ENCODE measurements at regions not wholly inside any gene's neighbourhood (a gene's known extent, or its start where the extent isn't known, plus 50 kb on each side); places are given as distances from the start of the nearest gene placed in this dataset.
"Not testable (repeated sequence)": the region's sequence is repeated elsewhere in the genome, so short reads cannot be mapped to it uniquely, and the experiment has no call there.

DNA sequence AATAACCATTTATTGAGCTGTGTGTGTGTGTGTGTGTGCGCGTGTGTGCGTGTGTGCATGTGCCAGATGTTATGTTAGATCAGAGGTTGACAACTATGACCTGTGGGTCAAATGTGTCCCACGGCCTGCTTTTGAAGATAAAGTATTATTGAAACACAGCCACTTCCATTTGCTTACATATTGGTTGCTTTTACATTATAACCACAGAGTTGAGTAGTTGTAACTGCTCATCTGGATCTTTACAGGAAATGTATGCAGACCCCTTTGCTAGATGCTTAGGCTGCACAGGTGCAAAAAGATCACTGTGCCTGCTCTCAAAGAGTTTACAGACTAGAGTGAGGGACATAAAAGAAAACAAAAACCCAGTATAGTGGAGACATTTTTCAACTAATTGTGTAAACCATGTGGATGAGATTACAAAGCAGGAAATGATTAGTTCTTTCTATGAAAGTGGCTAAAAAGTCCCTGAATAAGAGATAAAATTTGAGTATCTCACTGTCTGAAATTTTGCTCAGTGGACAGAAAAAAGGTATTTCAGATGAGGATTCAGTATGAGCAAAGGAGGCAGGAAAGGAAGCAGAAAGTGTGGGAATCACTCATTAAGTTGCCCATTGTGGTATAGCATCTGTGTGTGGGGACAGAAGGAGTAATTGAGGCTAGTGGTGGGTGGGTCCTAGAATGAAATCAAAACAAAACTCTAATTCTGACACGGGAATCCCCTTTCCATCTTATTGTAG lies 188.4 kb downstream of the PAH start:
- no peak for DNase-seq (ENCODE audit: low spot score)

DNA sequence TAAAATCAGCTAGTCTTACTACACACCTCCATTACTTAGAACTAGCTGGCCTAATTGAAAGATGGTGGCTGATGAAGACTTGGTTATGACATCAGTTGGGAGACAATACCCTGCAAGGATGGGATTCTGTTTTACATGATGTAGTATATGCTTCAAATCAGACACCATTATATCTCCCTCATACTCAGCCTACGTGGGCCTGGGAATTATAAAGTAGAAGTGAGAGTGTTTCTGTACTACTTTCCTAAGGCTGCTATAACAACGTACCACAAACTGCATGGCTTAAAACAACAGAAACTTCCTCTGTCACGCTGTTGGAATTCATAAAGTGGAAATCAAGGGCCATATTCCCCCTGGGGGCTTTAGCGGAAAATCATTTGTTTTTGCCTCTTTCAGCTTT lies 190.4 kb downstream of the PAH start:
- no peak for DNase-seq (ENCODE audit: low spot score)

DNA sequence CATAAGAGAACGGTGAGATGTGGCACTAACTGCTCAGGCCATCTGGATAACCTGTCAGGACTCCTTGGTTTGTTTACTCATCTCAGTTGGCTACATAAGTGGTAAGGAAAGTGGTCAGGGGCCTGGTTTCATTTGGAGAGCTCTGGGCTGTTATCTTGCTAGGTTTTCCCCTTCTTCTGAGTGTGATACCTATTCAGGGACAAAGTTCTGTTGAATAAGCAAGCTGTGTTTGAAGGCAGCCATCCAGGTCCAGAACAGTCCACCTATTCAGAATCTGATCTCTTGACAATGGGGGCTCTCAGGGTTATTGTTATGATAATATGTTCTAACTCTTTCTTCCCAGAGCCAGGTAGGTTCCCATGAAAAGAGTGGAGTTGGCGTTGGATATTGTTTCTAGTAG lies 194.9 kb downstream of the PAH start:
- no peak for DNase-seq (ENCODE audit: low spot score)

DNA sequence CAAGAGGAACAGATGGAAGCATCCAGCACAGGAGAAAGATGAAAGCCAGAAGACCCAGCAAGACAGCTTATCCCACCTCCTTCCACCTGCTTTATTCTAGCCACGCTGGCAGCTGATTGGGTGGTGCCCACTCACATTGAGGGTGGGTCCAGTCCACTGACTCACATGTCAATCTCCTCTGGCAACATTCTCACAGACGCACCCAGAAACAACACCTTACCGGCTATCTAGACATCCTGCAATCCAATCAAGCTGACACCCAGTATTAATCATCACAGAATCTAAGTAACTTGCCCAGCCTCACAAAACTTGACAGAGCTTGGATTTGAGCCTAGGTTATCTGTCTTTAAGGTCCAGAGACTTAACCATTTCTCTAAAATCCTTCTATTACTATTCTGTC lies 208.9 kb downstream of the PAH start:
- no peak for DNase-seq (ENCODE audit: low spot score)

DNA sequence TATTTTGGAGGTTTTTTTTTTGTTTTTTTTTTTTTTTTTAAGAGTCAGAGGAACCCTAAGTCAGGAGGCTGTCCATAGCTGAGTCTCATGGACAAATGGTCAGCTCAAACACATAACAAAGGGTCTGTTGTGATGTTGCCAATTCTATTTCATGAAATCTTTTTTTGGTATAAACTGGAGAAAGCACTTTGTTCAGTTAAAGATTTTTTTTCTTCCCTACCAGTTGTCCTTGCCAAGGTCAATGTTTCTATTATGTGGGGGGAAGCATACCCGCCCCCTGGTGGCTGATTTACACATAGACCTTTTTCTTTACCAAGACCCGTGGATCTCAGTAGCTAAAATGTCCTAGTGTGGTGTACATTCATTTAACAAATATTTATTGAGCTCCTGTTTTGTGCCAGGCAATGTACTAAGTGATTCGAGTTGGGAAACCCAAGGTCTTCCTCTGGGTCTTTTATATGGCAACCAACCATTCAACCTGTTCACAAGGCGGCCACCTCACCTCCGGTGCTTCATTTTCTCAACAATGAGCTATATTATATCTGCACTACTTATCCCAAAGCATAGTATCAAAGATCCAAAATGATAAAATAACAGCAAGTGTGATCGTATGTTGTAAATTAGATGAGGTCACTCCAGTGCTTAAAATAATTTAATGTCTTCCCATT lies 214.5 kb downstream of the PAH start:
- peak; percentile 13 for DNase-seq (ENCODE audit: low spot score)

DNA sequence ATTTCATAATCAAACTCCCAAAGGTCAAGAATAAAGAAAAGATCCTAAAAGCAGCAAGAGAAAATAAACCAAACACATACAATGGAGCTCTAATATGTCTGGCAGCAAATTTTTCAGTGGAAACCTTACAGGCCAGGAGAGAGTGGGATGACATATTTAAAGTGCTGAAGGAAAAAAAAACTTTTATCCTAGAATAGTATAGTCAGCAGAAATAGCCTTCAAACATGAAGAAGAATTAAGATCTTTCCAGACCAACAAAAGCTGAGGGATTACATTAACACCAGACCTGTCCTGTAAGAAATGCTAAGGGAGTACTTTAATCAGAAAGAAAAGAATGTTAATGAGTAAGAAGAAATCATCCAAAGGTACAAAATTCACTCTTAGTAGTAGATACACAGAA lies 215.7 kb upstream of the IGF1 start:
- DNase-seq (ENCODE audit: low spot score): no peak

DNA sequence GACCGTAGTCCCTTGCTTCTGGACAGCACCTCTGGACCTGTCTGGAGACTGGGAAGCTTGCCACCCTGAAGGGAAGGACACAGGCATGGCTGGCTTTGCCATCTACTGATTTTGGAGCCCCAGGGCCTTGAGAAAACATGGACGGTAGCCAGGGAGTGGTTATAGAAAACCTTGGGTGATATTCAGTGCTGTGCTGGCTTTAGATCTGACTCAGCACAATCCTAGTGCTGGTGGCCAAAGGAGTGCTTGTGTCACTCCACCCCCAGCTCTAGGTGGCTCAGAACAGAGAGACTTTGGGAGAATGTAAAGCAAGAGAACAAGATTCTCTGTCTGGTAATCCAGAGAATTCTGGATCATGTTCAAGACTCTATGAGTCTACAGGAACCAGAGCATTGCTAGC lies 214.5 kb upstream of the IGF1 start:
- no peak for DNase-seq (ENCODE audit: low spot score)

DNA sequence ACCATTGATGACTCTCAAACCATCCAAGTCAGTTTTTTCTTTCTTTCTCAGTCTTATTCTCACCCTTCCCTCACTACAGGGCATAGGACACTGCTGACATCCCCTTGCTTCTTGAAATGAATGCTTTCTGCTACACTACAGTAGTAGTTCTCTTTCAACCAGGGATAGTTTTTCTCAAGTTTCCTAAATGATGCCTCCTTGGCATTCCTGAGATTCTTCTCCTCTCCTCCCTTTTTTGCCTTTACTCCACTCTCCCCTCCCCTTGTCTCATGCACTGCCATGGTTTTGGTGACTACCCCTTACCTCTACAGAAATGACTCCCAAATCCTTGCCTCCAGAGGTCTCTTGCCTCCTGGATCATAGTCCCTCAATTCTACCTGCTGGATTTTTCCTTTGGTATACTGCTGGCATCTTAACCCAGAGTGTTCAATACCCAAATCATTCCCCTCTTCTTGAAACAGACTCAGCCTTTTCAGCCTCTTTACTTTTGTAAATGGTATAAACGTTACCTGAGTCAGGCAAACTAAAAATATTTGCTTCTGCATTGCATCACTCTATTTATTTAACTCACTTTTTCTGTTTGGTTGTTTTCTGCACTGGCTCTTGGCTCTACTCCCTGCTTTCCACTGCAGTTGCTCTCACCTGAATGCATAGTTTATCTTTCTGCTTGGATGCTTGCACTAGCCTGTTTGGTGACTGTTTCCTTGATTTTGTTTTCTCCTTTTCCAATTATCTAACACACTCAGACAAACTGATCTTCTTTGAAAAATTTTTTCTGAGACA lies 211.6 kb upstream of the IGF1 start:
- DNase-seq (ENCODE audit: low spot score): no peak

DNA sequence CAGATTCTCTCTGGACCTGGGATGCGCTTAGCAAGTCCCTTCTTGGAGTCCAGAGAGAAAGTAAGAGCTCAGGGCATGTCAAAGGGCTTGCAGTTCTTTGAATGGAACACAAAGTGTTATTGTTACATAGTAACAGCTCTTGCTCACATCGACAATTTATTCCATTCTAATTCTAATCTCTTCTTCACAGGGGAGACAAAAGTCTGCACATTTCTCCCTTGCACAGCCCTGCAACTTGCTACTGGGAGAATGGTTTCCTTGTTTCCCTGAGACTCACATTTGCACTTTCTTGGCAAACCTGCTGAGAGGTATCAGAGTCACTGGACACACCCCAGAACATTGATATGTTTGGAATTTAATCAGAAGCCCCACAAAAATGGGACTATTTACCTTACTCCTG lies 209.9 kb upstream of the IGF1 start:
- no peak for DNase-seq (ENCODE audit: low spot score)

DNA sequence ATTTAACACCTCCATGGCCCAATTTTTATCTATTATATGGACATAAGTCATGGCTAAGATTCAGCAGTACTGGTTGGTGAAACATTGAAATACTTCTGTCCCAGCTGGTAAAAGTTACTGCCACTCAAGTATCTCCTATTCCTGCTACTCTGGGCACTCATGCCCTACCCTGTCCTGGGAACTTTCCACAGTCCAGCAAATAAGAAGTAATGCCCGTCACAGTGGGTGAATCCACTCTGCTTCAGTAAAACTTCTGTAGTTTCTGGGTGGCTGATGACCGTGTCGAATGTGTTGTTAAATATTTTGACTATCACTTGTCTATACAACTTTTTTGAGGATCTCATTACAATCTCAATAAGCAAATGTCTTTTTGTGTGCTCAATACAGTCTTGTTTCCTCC lies 209.3 kb upstream of the IGF1 start:
- no peak for DNase-seq (ENCODE audit: low spot score)

DNA sequence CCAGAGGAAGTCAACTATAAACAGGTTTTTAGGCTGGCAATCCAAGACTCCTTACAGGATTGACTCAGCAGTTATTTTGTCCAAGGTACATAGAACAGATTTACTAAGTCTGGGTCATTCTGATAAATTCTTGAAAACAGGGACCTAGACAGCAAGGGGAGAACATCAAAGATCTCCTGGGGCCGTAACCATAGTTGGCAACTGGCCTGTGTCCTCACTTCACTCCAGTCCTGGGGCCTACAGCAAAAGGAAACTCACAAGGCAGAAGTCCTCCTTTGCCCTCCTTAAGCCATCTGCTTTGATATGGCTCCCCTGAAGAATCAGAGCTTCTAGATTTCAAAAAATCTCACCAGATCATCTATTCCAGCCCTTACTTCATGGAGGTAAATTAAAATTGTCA lies 207.2 kb upstream of the IGF1 start:
- DNase-seq (ENCODE audit: low spot score): no peak

DNA sequence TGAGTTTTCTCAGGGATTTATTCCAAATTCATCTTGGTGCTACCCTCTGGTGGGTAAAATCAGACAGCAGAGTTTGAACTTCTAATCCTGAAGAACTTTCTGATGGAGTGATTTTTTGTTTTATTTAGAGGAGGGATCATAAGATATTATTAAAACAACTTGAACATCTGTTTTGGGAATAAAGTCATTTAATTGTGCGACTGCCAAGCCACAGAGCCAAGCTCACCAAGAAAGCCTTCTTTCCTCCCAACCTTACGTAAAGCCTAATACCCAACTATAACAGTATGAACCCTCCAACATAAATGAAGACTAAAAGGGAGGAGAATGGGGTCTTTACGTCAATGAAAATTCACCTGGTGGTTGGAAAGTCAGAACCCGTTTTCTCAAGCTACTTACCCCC lies 205.5 kb upstream of the IGF1 start:
- no peak for DNase-seq (ENCODE audit: low spot score)

DNA sequence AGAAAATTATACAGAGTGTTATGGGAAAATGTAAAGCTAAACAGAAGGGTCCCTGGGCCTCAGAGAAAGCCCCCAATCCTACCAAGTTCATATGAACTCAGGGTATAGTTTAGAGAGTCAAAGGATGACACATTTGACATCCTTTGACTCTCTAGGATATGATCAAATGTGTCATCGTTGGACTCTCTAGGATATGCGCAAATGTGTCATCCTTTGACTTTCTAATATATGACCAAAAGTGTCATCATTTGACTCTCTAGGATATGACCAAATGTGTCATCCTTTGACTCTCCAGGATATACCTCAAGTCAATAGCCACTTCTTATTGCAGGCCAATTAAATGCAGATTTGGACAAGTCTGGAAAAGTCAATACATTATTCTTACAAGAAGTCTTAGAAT lies 204.8 kb upstream of the IGF1 start:
- no peak for DNase-seq (ENCODE audit: low spot score)

DNA sequence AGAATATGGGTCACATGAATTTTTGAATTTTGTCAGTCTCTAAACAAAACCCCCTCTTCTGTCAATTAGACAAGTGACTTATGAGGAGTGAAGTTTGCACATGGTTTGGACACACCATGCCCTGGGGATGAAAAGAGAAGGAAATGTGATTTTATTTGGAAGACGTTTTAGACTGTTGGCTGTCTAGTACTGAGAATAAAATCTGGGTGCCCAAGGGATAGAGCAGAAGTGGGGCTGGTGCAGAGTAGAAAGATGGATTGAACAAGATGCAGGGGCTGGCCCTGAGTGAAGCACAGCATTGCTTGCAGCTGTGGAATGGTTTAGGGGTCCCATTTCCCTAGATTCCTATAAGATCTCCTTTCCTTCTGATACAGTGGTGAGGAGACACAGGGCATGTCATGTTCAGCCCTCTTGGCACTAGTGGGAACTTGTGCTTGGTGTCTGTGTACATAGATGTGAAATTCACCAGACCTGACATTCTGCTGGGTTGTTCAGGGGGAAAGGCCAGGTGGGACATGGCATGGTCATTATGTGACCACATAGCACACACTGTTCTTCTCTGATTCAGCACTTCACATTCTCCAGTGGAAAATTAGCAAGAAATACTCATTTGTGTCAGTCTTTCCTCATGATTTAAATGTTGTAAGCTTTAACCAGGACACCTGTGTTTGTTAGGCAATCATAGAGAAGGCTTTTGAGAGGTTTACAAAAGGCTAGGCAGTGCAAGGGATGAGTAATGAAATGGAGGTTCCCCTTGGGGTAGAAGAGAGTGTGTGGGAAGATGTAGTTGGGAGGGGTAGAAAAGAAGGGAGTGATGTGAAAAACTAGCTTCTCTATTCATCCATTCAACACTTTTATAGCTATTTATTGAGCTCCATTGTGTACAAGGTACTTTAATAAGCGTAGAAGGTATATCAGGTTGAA lies 202.3 kb upstream of the IGF1 start:
- DNase-seq (ENCODE audit: low spot score): no peak

DNA sequence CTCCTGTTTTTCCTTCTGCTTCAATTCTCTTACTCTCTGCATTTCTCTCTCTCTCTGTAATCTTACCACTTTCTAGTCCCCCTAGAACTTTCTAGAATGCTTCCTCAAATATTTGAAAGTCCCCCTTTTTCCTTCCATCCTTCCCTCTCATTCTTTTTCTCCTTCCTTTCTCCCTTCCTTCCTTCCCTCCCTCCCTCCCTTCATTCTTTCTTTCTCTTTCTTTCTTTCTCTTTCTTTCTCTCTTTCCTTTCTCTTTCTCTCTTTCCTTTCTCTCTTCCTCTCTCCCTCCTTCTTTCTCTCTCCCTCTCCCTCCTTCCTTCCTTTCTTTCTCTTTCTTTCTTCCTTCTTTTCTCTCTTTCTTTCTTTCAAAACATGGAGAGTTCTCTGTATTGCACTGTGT lies 201.4 kb upstream of the IGF1 start:
- no peak for DNase-seq (ENCODE audit: low spot score)

DNA sequence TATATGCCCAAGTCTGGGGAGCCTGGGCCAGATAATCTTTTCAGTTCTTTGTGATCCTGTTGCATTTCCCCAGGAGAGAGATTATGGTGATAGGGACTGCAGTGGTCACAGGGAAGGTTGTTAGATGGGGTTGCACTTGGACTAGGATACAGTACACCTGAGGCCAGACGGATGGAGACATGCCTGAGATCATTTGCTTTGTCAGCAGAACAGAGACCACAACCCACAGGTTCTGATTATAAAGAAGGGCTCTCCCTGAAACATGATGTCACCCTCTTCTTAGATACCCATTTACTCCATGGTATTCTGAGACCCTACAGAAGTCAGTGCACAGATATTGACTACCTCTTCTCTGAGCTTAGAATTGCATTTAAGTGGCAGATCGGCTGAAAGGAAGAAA lies 200.9 kb upstream of the IGF1 start:
- no peak for DNase-seq (ENCODE audit: low spot score)

DNA sequence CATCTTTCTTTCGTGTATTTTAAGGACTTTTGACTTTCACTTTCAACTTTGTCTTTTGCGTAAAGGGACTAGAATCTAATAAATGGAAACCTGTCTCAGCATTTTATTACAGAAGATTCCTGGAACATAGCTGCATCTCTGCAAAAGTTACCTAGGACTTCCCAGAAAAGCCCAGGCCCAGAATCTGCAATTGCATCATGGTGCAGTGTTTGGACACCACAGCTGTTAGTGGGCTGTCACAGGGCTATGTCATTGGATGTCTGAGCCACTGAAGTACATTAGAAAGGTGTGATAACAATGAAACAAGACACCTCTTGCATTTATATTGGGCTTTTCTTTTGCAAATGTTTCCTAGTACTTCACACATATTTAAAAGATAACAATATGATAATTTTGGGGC lies 199.9 kb upstream of the IGF1 start:
- no peak for DNase-seq (ENCODE audit: low spot score)

DNA sequence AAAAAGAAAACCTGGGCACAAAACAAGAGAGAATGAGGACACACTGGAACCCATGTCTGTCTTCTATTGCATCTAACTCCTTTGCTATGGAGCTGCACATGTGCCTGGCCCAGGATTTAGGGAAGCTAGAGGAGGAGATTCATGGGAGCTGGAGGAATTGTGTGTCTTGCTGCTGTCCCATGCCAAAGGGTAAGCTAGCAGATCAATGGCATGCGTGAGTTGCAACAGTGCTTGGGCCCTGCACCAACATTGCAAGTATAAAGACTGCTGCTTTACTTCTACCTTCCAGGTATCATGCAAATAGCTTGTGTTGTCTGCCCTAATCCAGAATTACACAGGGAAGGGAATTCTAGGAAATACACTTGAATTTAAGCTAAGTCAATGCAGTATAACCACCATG lies 196.4 kb upstream of the IGF1 start:
- no peak for DNase-seq (ENCODE audit: low spot score)

DNA sequence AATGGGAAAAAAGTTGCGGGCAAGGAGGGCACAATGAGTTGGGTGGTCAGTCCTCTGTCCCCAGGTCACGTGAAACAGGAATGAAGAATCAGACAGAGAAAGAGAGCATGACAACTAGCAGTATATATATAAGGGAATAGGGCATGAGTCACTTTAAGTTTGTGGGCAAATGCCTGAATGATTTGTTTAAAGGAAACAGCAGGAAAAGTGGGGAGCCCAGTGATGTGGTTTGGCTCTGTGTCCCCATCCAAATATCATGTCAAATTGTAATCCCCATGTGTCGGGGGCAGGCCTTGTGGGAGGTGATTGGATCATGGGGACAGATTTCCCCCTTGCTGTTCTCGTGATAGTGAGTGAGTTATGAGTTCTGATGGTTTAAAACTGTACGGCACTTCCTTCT lies 195.3 kb upstream of the IGF1 start:
- DNase-seq (ENCODE audit: low spot score): no peak

DNA sequence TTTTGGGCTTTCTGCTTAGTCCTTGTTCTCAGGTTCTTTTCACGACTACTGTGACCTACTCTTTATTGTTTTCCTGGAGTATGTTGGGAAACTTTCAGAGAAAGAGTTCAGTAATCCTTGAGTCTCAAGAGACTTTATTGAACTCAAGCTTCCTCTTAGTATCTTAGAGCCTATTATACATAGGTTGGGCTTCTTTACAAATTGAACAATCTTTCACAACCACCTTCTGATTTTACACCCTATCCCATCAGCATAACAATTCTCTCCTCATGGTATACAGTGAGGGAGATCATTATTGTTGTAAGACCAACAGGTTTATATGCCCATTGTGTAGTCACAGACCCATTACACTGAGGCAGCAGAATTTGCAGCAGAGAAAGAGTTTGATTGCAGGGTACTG lies 193.2 kb upstream of the IGF1 start:
- no peak for DNase-seq (ENCODE audit: low spot score)

DNA sequence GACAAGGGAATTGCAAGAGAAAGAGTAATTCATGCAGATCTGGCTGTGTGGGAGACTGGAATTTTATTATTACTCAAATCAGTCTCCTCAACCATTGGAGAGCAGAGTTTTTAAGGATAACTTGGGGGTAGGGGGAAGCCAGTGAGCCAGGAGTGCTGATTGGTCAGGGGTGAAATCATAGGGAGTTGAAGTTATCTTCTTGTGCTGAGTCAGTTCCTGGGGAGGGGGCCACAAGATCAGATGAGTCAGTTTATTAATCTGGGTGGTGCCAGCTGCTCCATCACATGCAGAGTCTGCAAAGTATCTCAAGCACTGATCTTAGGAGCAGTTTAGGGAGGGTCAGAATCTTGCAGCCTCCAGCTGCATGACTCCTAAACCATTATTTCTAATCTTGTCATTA lies 191.8 kb upstream of the IGF1 start:
- not testable (repeated sequence) for DNase-seq (ENCODE audit: low spot score)

DNA sequence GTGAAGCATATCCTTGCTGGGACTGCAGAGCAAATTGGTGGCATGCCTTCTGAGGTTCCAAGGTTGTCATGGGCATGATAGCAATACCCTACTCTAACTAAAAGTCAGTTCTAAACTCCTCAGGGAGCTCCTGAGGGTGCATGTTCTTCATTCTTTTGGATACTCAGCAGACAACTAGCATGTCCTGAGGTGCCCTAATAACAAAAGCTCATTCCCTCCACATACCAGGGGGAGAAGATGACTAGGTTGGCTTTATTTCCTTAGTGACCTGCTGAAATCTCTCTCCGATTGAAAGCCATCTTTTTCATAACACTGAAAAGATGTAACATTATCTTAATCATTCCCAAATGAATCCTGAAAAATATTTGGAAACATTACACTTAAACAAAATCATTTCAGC lies 188.7 kb upstream of the IGF1 start:
- DNase-seq (ENCODE audit: low spot score): no peak

Measured in mucosa of gallbladder (tissue), 1 donor.